IMR-90 (cell line): ENCODE measurements at regions not wholly inside any gene's neighbourhood (a gene's known extent, or its start where the extent isn't known, plus 50 kb on each side); places are given as distances from the start of the nearest gene placed in this dataset.

Experiments used
- ATAC-seq: fragments of 200-7000 bp; cut with Tn5 transposase; 2 replicates; pipeline ENCODE4 v1.9.1; 2020; ENCODE audit warnings: low read depth, mild to moderate bottlenecking, moderate library complexity
- BruUV-seq: library from RNA; stranded (reverse); fragments of 400-500 nt; replicated peaks from 2 replicates; lab custom pipeline; 2021; lab: Mats Ljungman, UMichigan
- CTCF ChIA-PET: fragments of 300-600 bp; formaldehyde crosslinking; extraction: SDS; loops from one replicate; lab custom pipeline; 2021; ENCODE audit warnings: antibody characterized with exemption; lab: Yijun Ruan, JAX
- POLR2A ChIA-PET: fragments of 300-600 bp; sonication (Branson Sonifier 250); formaldehyde crosslinking; loops from one replicate; lab custom pipeline; 2022; ENCODE audit warnings: antibody characterized with exemption; ENCODE audit not compliant: unreplicated experiment; lab: Charles Lee
- DNase-seq: peaks from one replicate; pipeline ENCODE4 v3.0.0; 2013
- H2AFZ ChIP-seq: replicated peaks from 2 replicates; pipeline ENCODE3; 2013; ENCODE audit warnings: low read length, mild to moderate bottlenecking; ENCODE audit not compliant: poor library complexity
- H2AK5ac ChIP-seq: 2 replicates; pipeline ENCODE4 v1.6.1; 2013; ENCODE audit warnings: low read depth, low read length, inconsistent platforms
- H2AK9ac ChIP-seq: replicated peaks from 2 replicates; pipeline ENCODE3; 2013; ENCODE audit warnings: mild to moderate bottlenecking, low read depth, low read length, moderate library complexity; ENCODE audit not compliant: poor library complexity
- H2BK120ac ChIP-seq: 2 replicates; pipeline ENCODE4 v1.6.1; 2013; ENCODE audit warnings: low read depth, low read length, inconsistent platforms
- H2BK15ac ChIP-seq: 3 replicates; pipeline ENCODE4 v1.6.1; 2013; ENCODE audit warnings: low read depth, low read length, inconsistent platforms
- H2BK20ac ChIP-seq: 2 replicates; pipeline ENCODE4 v1.6.1; 2013; ENCODE audit warnings: low read depth, mild to moderate bottlenecking, inconsistent platforms, low read length, moderate library complexity
- H2BK5ac ChIP-seq: 2 replicates; pipeline ENCODE4 v1.6.1; 2013; ENCODE audit warnings: mild to moderate bottlenecking, low read depth, low read length, inconsistent platforms; ENCODE audit not compliant: poor library complexity, severe bottlenecking
- H3K14ac ChIP-seq: replicated peaks from 2 replicates; pipeline ENCODE4 v1.6.1; 2013; ENCODE audit warnings: low read depth, low read length, inconsistent platforms
- H3K18ac ChIP-seq: 2 replicates; pipeline ENCODE4 v1.6.1; 2013; ENCODE audit warnings: low read depth, low read length, control low read depth
- H3K23ac ChIP-seq: 2 replicates; pipeline ENCODE4 v1.6.1; 2013; ENCODE audit warnings: low read depth, low read length, inconsistent platforms
- H3K27ac ChIP-seq: 2 replicates; pipeline ENCODE4 v1.5.1; 2013; ENCODE audit warnings: mild to moderate bottlenecking, control low read depth, low read length; ENCODE audit not compliant: insufficient read depth
- H3K27me3 ChIP-seq: 2 replicates; pipeline ENCODE4 v1.6.1; 2013; ENCODE audit warnings: low read length; ENCODE audit not compliant: control insufficient read depth, insufficient read depth
- H3K36me3 ChIP-seq: 2 replicates; pipeline ENCODE4 v1.6.1; 2013; ENCODE audit warnings: low read length, mixed read lengths; ENCODE audit not compliant: control insufficient read depth, insufficient read depth
- H3K4ac ChIP-seq: 2 replicates; pipeline ENCODE4 v1.6.1; 2013; ENCODE audit warnings: low read depth, low read length, inconsistent platforms
- H3K4me1 ChIP-seq: 2 replicates; pipeline ENCODE4 v1.6.1; 2013; ENCODE audit warnings: low read length, mixed read lengths; ENCODE audit not compliant: control insufficient read depth, insufficient read depth
- H3K4me2 ChIP-seq: 2 replicates; pipeline ENCODE4 v1.6.1; 2013; ENCODE audit warnings: low read depth, mild to moderate bottlenecking, control low read depth, low read length, moderate library complexity
- H3K4me3 ChIP-seq: 2 replicates; pipeline ENCODE4 v1.5.1; 2013; ENCODE audit warnings: low read depth, mild to moderate bottlenecking, control low read depth, low read length, moderate library complexity; ENCODE audit not compliant: insufficient read depth
- H3K56ac ChIP-seq: 2 replicates; pipeline ENCODE4 v1.6.1; 2013; ENCODE audit warnings: low read length, inconsistent platforms; ENCODE audit not compliant: insufficient read depth; ENCODE audit errors: extremely low read depth
- H3K79me1 ChIP-seq, 2 experiments: 2 replicates each; pipeline ENCODE4 v1.6.1; 2013; ENCODE audit warnings: low read length in 2 of 2, inconsistent platforms in 1 of 2, low read depth in 1 of 2
- H3K9ac ChIP-seq: 2 replicates; pipeline ENCODE4 v1.6.1; 2013; ENCODE audit warnings: low read depth, low read length, control low read depth
- H3K9me1 ChIP-seq: 2 replicates; pipeline ENCODE4 v1.6.1; 2013; ENCODE audit warnings: low read length, inconsistent platforms; ENCODE audit not compliant: insufficient read depth
- H3K9me3 ChIP-seq: 2 replicates; pipeline ENCODE4 v1.6.1; 2013; ENCODE audit warnings: low read length; ENCODE audit not compliant: control insufficient read depth, insufficient read depth
- H4K20me1 ChIP-seq: 2 replicates; pipeline ENCODE4 v1.6.1; 2013; ENCODE audit warnings: low read length, inconsistent platforms; ENCODE audit not compliant: insufficient read depth
- H4K5ac ChIP-seq: 2 replicates; pipeline ENCODE4 v1.6.1; 2013; ENCODE audit warnings: mild to moderate bottlenecking, low read depth, low read length, control low read depth
- H4K8ac ChIP-seq, 2 experiments: 2 replicates each; pipeline ENCODE4 v1.6.1; 2013; ENCODE audit warnings: low read depth in 2 of 2, low read length in 2 of 2, control low read depth in 1 of 2, inconsistent platforms in 1 of 2
- H4K91ac ChIP-seq: 2 replicates; pipeline ENCODE4 v1.6.1; 2013; ENCODE audit warnings: low read depth, low read length, inconsistent platforms; ENCODE audit not compliant: insufficient read depth
- BHLHE40 ChIP-seq: fragments of 150-350 bp; IDR thresholded peaks from 2 replicates; pipeline ENCODE4 v1.6.1; 2016; ENCODE audit warnings: mild to moderate bottlenecking, low read depth, low read length
- FOS ChIP-seq: fragments of 150-350 bp; IDR thresholded peaks from 2 replicates; pipeline ENCODE4 v1.6.1; 2016; ENCODE audit warnings: low read depth, low read length
- MAFK ChIP-seq: IDR thresholded peaks from 2 replicates; pipeline ENCODE4 v1.6.1; 2012; ENCODE audit warnings: low read depth, low read length, improper control_type of control experiment
- MAZ ChIP-seq: IDR thresholded peaks from 2 replicates; pipeline ENCODE4 v1.6.1; 2012; ENCODE audit warnings: low read depth, mild to moderate bottlenecking, low read length, improper control_type of control experiment, moderate library complexity, borderline replicate concordance
- MXI1 ChIP-seq: IDR thresholded peaks from 2 replicates; pipeline ENCODE4 v1.6.1; 2012; ENCODE audit warnings: low read depth, mild to moderate bottlenecking, low read length, moderate library complexity, borderline replicate concordance
- NFE2L2 ChIP-seq: fragments of 150-350 bp; IDR thresholded peaks from 2 replicates; pipeline ENCODE4 v1.6.1; 2016; ENCODE audit warnings: low read depth, mild to moderate bottlenecking, low read length
- WGBS, 2 experiments: methylation state at CpG; one replicate each; pipeline versions ENCODE4 v1.1.5 to v1.1.7; 2013; ENCODE audit warnings: missing lambda C conversion rate in 2 of 2; ENCODE audit not compliant: insufficient read length in 1 of 2; ENCODE audit errors: extremely low coverage in 2 of 2; 5-methylcytosine and 5-hydroxymethylcytosine counted together
- dilution Hi-C: fragments of 300-500 bp; cut with HindIII; formaldehyde crosslinking; loops from one replicate; pipeline ENCODE4 v1.14.3; 2018; ENCODE audit warnings: low sequenced_read_pairs; ENCODE audit not compliant: unreplicated experiment
- in situ Hi-C: fragments of 300-500 bp; cut with MboI; formaldehyde crosslinking; loops from 3 replicates; pipeline ENCODE4 v1.14.3; 2019; ENCODE audit warnings: low sequenced_read_pairs, inconsistent platforms, mixed read lengths
- intact Hi-C: fragments of 100-400 bp; cut with micrococcal nuclease; formaldehyde crosslinking; loops from 2 replicates; pipeline ENCODE4 v1.10.0; 2022
- TF ChIP-seq, protein P1 (sequence below): conservative IDR thresholded peaks from 2 replicates; pipeline ENCODE4 v1.5.1; 2012; ENCODE audit warnings: mild to moderate bottlenecking, low read depth, low read length, improper control_type of control experiment

DNA sequence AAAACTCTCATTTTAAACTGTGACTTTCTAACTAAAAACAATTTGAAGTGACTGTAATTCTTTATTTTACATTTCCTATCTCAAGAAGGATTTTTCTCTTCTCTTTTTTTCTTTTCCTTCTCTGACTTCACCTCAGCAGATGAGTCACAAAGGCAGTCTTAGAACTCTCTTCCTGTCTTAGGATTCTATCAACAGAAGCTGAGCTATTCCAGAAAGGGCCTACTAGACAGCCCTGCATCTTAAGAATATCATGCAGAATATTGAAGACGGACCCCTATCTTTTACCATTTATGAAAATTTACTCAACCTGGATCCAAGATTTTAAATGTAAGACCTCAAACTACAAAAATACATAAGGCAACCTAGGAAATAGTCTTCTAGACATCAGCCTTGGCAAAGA lies 365.7 kb upstream of the SEMA3C start:
- Histone ChIP-seq H3K4me2 (no peak overlapping the region; the same call in 1 of the 2 replicates), H2BK15ac (no peak overlapping the region), H4K5ac (no peak overlapping the region), H2AK5ac (no peak overlapping the region), H3K18ac (no peak overlapping the region), H2AFZ (no peak overlapping the region), H2BK20ac (no peak overlapping the region), H2AK9ac (no peak overlapping the region), H3K4ac (no peak overlapping the region), H2BK5ac (peak overlapping the region; percentile 43), H3K9ac (no peak overlapping the region), H3K56ac (no peak overlapping the region), H2BK120ac (no peak overlapping the region), H3K27me3 (no peaks in the 10 kb centered on the region), H4K20me1 (no peaks in the 10 kb centered on the region), H3K9me1 (no peaks in the 10 kb centered on the region), H4K91ac (no peak overlapping the region), H3K36me3 (no peaks in the 10 kb centered on the region), H3K23ac (no peak overlapping the region), H3K4me1 (0 out of 2 replicates have a peak, but pooled peaks cover 2% of the 10 kb centered on the region), H3K9me3 (peaks cover 2% of the 10 kb centered on the region; the same call in 1 of the 2 replicates), H3K4me3 (no peak overlapping the region), H3K27ac (no peak overlapping the region), H3K14ac (no peak overlapping the region), H4K8ac (no peak overlapping the region), H3K79me1 (no peaks in the 10 kb centered on the region)
- in situ Hi-C loops: no loop called here
- ChIA-PET POLR2A (no interaction called here), CTCF (no interaction called here)
- peak; percentile 88 for ATAC-seq
- dilution Hi-C loops: no loop called here
- WGBS, 2 experiments: no CpG with 5 or more reads among the region's 1 CpG
- TF ChIP-seq NFE2L2 (no peak), BHLHE40 (no peak), MAFK (no peak), MAZ (no peak), FOS (peak; percentile 15; the same call in 1 of the 2 replicates), MXI1 (no peak)
- TF ChIP-seq, protein P1, sequence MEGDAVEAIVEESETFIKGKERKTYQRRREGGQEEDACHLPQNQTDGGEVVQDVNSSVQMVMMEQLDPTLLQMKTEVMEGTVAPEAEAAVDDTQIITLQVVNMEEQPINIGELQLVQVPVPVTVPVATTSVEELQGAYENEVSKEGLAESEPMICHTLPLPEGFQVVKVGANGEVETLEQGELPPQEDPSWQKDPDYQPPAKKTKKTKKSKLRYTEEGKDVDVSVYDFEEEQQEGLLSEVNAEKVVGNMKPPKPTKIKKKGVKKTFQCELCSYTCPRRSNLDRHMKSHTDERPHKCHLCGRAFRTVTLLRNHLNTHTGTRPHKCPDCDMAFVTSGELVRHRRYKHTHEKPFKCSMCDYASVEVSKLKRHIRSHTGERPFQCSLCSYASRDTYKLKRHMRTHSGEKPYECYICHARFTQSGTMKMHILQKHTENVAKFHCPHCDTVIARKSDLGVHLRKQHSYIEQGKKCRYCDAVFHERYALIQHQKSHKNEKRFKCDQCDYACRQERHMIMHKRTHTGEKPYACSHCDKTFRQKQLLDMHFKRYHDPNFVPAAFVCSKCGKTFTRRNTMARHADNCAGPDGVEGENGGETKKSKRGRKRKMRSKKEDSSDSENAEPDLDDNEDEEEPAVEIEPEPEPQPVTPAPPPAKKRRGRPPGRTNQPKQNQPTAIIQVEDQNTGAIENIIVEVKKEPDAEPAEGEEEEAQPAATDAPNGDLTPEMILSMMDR: no peak
- DNase-seq: peak; percentile 81
- BruUV-seq: no TSS peak
- intact Hi-C loops: loop anchor here (5.0 to 10.0 kb wide), 2 partner anchors 160 to 668 kb away; no protein-coding TSS in a partner anchor
